GM12878 (cell line): ENCODE measurements at regions not wholly inside any gene's neighbourhood (a gene's known extent, or its start where the extent isn't known, plus 50 kb on each side); places are given as distances from the start of the nearest gene placed in this dataset.
A peak's percentile ranks its signal among the peaks of the same experiment; 100 is the strongest.

Experiments used
- ATAC-seq: fragments of 200-7000 bp; cut with Tn5 transposase; 3 replicates; pipeline ENCODE4 v1.9.1; 2020; ENCODE audit warnings: mild to moderate bottlenecking, moderate library complexity
- BruUV-seq: library from RNA; stranded (reverse); fragments of 400-500 nt; replicated peaks from 2 replicates; lab custom pipeline; 2021; lab: Mats Ljungman, UMichigan
- CTCF ChIA-PET: fragments of 300-600 bp; sonication (Branson Sonifier 250); formaldehyde crosslinking; extraction: SDS; loops from one replicate; lab custom pipeline; 2021; ENCODE audit warnings: inconsistent platforms; lab: Yijun Ruan, JAX
- POLR2A ChIA-PET: fragments of 350-600 bp; formaldehyde crosslinking; extraction: SDS; loops from one replicate; lab custom pipeline; 2021; ENCODE audit warnings: inconsistent platforms; lab: Charles Lee
- RAD21 ChIA-PET: fragments of 300-600 bp; sonication (Branson Sonifier 250); formaldehyde crosslinking; loops from one replicate; lab custom pipeline; 2023; ENCODE audit warnings: antibody characterized with exemption; ENCODE audit not compliant: unreplicated experiment; lab: Charles Lee
- SMC1A ChIA-PET: fragments of 300-600 bp; sonication (Branson Sonifier 250); formaldehyde crosslinking; loops from one replicate; lab custom pipeline; 2023; ENCODE audit not compliant: unreplicated experiment, uncharacterized antibody; lab: Charles Lee
- DNase-seq: peaks from one replicate; pipeline ENCODE4 v3.0.0-alpha.2; 2011; ENCODE audit warnings: low read depth, low spot score
- FAIRE-seq: peaks from 3 replicates; lab custom pipeline; 2011; peaks lifted over from hg19 to GRCh38; lab: Jason Lieb, UNC
- H2AFZ ChIP-seq: 2 replicates; pipeline ENCODE4 v1.6.0; 2011; ENCODE audit warnings: low read depth, low read length, control low read depth; ENCODE audit not compliant: control insufficient read depth
- H3K27ac ChIP-seq: 2 replicates; pipeline ENCODE4 v1.5.1; 2011; ENCODE audit warnings: control low read depth; ENCODE audit not compliant: control insufficient read depth, insufficient read depth
- H3K27me3 ChIP-seq, 2 experiments: replicated peaks in 1 of 2; 2 replicates each; pipeline versions ENCODE4 v1.6.0 to v1.6.1; 2011; ENCODE audit warnings: low read length in 1 of 2; ENCODE audit not compliant: control insufficient read depth in 2 of 2, insufficient read depth in 2 of 2
- H3K36me3 ChIP-seq, 2 experiments: 2 replicates each; pipeline ENCODE4 v1.5.1; 2011; ENCODE audit warnings: low read length in 1 of 2; ENCODE audit not compliant: control insufficient read depth in 2 of 2, insufficient read depth in 2 of 2
- H3K4me1 ChIP-seq: 2 replicates; pipeline ENCODE4 v1.6.1; 2011; ENCODE audit warnings: mild to moderate bottlenecking, low read length, moderate library complexity, mixed read lengths; ENCODE audit not compliant: control insufficient read depth, insufficient read depth
- H3K4me2 ChIP-seq: 2 replicates; pipeline ENCODE4 v1.6.0; 2011; ENCODE audit warnings: control low read depth; ENCODE audit not compliant: control insufficient read depth, insufficient read depth
- H3K4me3 ChIP-seq: fragments of 200-600 bp; sonication (generic); 2 replicates; pipeline ENCODE4 v1.5.1; 2016
- H3K79me2 ChIP-seq: 2 replicates; pipeline ENCODE4 v1.6.0; 2011; ENCODE audit warnings: low read length; ENCODE audit not compliant: control insufficient read depth, insufficient read depth
- H3K9ac ChIP-seq: 2 replicates; pipeline ENCODE4 v1.8.0; 2011; ENCODE audit warnings: low read length, control low read depth, mixed read lengths; ENCODE audit not compliant: control insufficient read depth, insufficient read depth
- H3K9me3 ChIP-seq: replicated peaks from 3 replicates; pipeline ENCODE4 v1.5.1; 2011; ENCODE audit warnings: mild to moderate bottlenecking, low read length; ENCODE audit not compliant: control insufficient read depth, insufficient read depth
- H4K20me1 ChIP-seq: 2 replicates; pipeline ENCODE4 v1.6.0; 2011; ENCODE audit not compliant: control insufficient read depth, insufficient read depth
- BCL11A ChIP-seq: IDR thresholded peaks from 2 replicates; pipeline ENCODE4 v1.6.1; 2011; ENCODE audit warnings: low read depth, low read length
- ETV6 ChIP-seq, 2 experiments: fragments of 450-650 bp in 1 of 2; IDR thresholded peaks in 1 of 2; conservative IDR thresholded peaks in 1 of 2; 2 replicates each; pipeline ENCODE4 v1.6.1; 2014; ENCODE audit warnings: antibody characterized with exemption in 1 of 2, borderline replicate concordance in 1 of 2, low read depth in 1 of 2, mild to moderate bottlenecking in 1 of 2, moderate library complexity in 1 of 2
- IKZF1 ChIP-seq: fragments of 450-650 bp; conservative IDR thresholded peaks from 2 replicates; pipeline ENCODE4 v1.6.1; 2017; ENCODE audit warnings: antibody characterized with exemption, mild to moderate bottlenecking
- IRF4 ChIP-seq: IDR thresholded peaks from 2 replicates; pipeline ENCODE4 v1.6.1; 2011; ENCODE audit warnings: low read depth, low read length
- LARP7 ChIP-seq: fragments of 450-650 bp; IDR thresholded peaks from 2 replicates; pipeline ENCODE4 v1.6.1; 2017; ENCODE audit warnings: mild to moderate bottlenecking
- PBX3 ChIP-seq: IDR thresholded peaks from 2 replicates; pipeline ENCODE4 v1.6.1; 2011; ENCODE audit warnings: mild to moderate bottlenecking, low read depth, low read length, moderate library complexity; ENCODE audit not compliant: insufficient replicate concordance
- RCOR1 ChIP-seq: conservative IDR thresholded peaks from 2 replicates; pipeline ENCODE4 v1.6.1; 2012; ENCODE audit warnings: low read depth, low read length, improper control_type of control experiment
- RELA ChIP-seq: fragments of 450-650 bp; IDR thresholded peaks from 2 replicates; pipeline ENCODE4 v1.8.0; 2014; ENCODE audit warnings: borderline replicate concordance; ENCODE audit not compliant: partially characterized antibody
- RFX5 ChIP-seq: IDR thresholded peaks from 2 replicates; pipeline ENCODE4 v1.6.1; 2011; ENCODE audit warnings: low read depth, low read length, improper control_type of control experiment
- SPI1 ChIP-seq: IDR thresholded peaks from 2 replicates; pipeline ENCODE4 v1.6.1; 2011; ENCODE audit warnings: low read depth, mild to moderate bottlenecking, low read length, moderate library complexity, borderline replicate concordance; ENCODE audit not compliant: insufficient read depth
- SREBF1 ChIP-seq: IDR thresholded peaks from 2 replicates; pipeline ENCODE4 v1.6.1; 2012; ENCODE audit warnings: mild to moderate bottlenecking, low read length
- YBX1 ChIP-seq: fragments of 450-650 bp; IDR thresholded peaks from 2 replicates; pipeline ENCODE4 v1.6.1; 2016; ENCODE audit warnings: antibody characterized with exemption
- ZNF687 ChIP-seq: fragments of 450-650 bp; IDR thresholded peaks from 2 replicates; pipeline ENCODE4 v1.6.1; 2017; ENCODE audit warnings: mild to moderate bottlenecking, moderate library complexity
- WGBS: methylation state at CpG from one replicate; pipeline ENCODE4 v1.1.6; 2016; ENCODE audit warnings: low lambda C conversion rate; ENCODE audit not compliant: insufficient replicate concordance, insufficient coverage; ENCODE audit errors: missing lambda C conversion rate; 5-methylcytosine and 5-hydroxymethylcytosine counted together
- in situ Hi-C: fragments of 300-500 bp; cut with MboI; formaldehyde crosslinking; loops from 9 replicates; pipeline ENCODE4 v1.14.3; 2018; ENCODE audit warnings: mixed read lengths
- intact Hi-C: fragments of 100-400 bp; cut with micrococcal nuclease; formaldehyde crosslinking; loops from one replicate; pipeline ENCODE4 v1.14.2; 2022; ENCODE audit not compliant: unreplicated experiment

- CTCF ChIA-PET = interaction anchor here (0.7 to 8.3 kb wide), 10 partner anchors 8 to 533 kb away, joined by 3 to 84 read pairs (median 4); no protein-coding TSS in a partner anchor
Measured at GRCh38 chr10:77698267-77698931, 60.8 kb upstream of the KCNMA1 start.

GRCh38 chr10:77696584-77696983 is 59.0 kb upstream of the KCNMA1 start:
- intact Hi-C loops = no loop called here
- ChIA-PET CTCF (interaction anchor here (2.0 to 8.3 kb wide), 3 partner anchors 10 to 15 kb away, joined by 4 to 84 read pairs (median 12); no protein-coding TSS in a partner anchor), SMC1A (interaction anchor here (0.6 to 6.7 kb wide), 4 partner anchors 13 to 278 kb away, joined by 3 to 25 read pairs (median 9); no protein-coding TSS in a partner anchor), POLR2A (interaction anchor here (0.7 kb wide), 1 partner anchor 16 kb away, joined by 5 read pairs; no protein-coding TSS in a partner anchor), RAD21 (interaction anchor here (3.1 kb wide), 1 partner anchor 9 kb away, joined by 9 read pairs; no protein-coding TSS in a partner anchor)
- in situ Hi-C loops = no loop called here
- Histone ChIP-seq H3K9ac (no peak overlapping the region), H3K9me3 (peaks cover 4% of the 10 kb centered on the region; the same call in 2 of the 3 replicates), H2AFZ (no peak overlapping the region), H3K79me2 (no peaks in the 10 kb centered on the region), H3K27ac (no peak overlapping the region), H3K4me3 (no peak overlapping the region), H4K20me1 (no peaks in the 10 kb centered on the region), H3K4me2 (no peak overlapping the region), H3K36me3 (no peaks in the 10 kb centered on the region; a peak in 1 of 4 replicates), H3K4me1 (no peaks in the 10 kb centered on the region), H3K27me3 (no peaks in the 10 kb centered on the region)
- no TSS peak for BruUV-seq
- no peak for ATAC-seq
- 75% methylated on average over 10 of the region's 10 CpGs for WGBS
- no peak for DNase-seq
- no peak for FAIRE-seq
- TF ChIP-seq RCOR1 = no peak
- no peak for TF ChIP-seq LARP7
- TF ChIP-seq IRF4 = no peak
- no peak for TF ChIP-seq ZNF687
- TF ChIP-seq PBX3 = no peak
- no peak for TF ChIP-seq BCL11A
- no peak for TF ChIP-seq RELA
- no peak for TF ChIP-seq RFX5

More at GRCh38 chr10:77698267-77698931, 60.8 kb upstream of the KCNMA1 start:
- no peaks in the 10 kb centered on the region for H3K27me3 ChIP-seq
- in situ Hi-C loops (no loop called here), intact Hi-C loops (loop anchor here (2.0 kb wide), 1 partner anchor 16 kb away; no protein-coding TSS in a partner anchor)
- FAIRE-seq (no peak), DNase-seq (no peak), ATAC-seq (no peak)
- H2AFZ ChIP-seq = no peak overlapping the region
- RAD21 ChIA-PET = interaction anchor here (0.9 to 3.1 kb wide), 5 partner anchors 9 to 53 kb away, joined by 3 to 9 read pairs (median 6); no protein-coding TSS in a partner anchor
- H3K27ac ChIP-seq = no peak overlapping the region; the same call in 1 of the 2 replicates
- TF ChIP-seq IKZF1 = 0 out of 2 replicates have a peak, but pooled peaks have one; percentile 17
- peak in 1 of 2 experiments; percentile 77; a peak in 2 of 4 replicates for TF ChIP-seq ETV6 (conservative IDR thresholded peaks at IDR 0.05 in 1 of 2, IDR thresholded peaks at IDR 0.05 in 1 of 2; ENCODE audit: borderline replicate concordance in 1 of 2, low read depth in 1 of 2)
- TF ChIP-seq SPI1 = peak; percentile 51; the same call in 1 of the 2 replicates
- no peak for TF ChIP-seq YBX1
- no peak for TF ChIP-seq SREBF1
- no peaks in the 10 kb centered on the region for H4K20me1 ChIP-seq
- SMC1A ChIA-PET = interaction anchor here (0.7 to 6.7 kb wide), 15 partner anchors 8 to 292 kb away, joined by 3 to 59 read pairs (median 5); no protein-coding TSS in a partner anchor
- H3K79me2 ChIP-seq = no peaks in the 10 kb centered on the region
- no peaks in the 10 kb centered on the region for H3K9me3 ChIP-seq
- H3K9ac ChIP-seq = no peak overlapping the region
- BruUV-seq = TSS peak; percentile 31
- no peaks in the 10 kb centered on the region; a peak in 1 of 4 replicates for H3K36me3 ChIP-seq
- POLR2A ChIA-PET = interaction anchor here (0.6 to 2.2 kb wide), 6 partner anchors 13 to 364 kb away, joined by 3 to 8 read pairs (median 4); no protein-coding TSS in a partner anchor
- no peak overlapping the region for H3K4me3 ChIP-seq
- peaks cover 5% of the 10 kb centered on the region for H3K4me1 ChIP-seq
- H3K4me2 ChIP-seq = no peak overlapping the region
- 9% methylated on average over 5 of the region's 5 CpGs for WGBS
